Osteocyte (in vitro differentiated cells): ENCODE measurements at regions not wholly inside any gene's neighbourhood (a gene's known extent, or its start where the extent isn't known, plus 50 kb on each side); places are given as distances from the start of the nearest gene placed in this dataset.

ENCODE experiments used
- DNase-seq: peaks from one replicate; pipeline ENCODE4 v3.0.0; 2021; ENCODE audit warnings: mixed read lengths; ENCODE audit not compliant: unreplicated experiment; ENCODE audit errors: extremely low spot score
- H3K27ac Mint-ChIP-seq: one replicate; pipeline ENCODE4 v1.8.0; 2021; ENCODE audit warnings: mild to moderate bottlenecking, mixed read lengths; ENCODE audit not compliant: unreplicated experiment
- H3K27me3 Mint-ChIP-seq: one replicate; pipeline ENCODE4 v1.8.0; 2021; ENCODE audit warnings: mixed read lengths; ENCODE audit not compliant: unreplicated experiment
- H3K36me3 Mint-ChIP-seq: one replicate; pipeline ENCODE4 v1.8.0; 2021; ENCODE audit warnings: mixed read lengths; ENCODE audit not compliant: unreplicated experiment
- H3K4me1 Mint-ChIP-seq: one replicate; pipeline ENCODE4 v1.8.0; 2021; ENCODE audit warnings: mixed read lengths; ENCODE audit not compliant: unreplicated experiment
- H3K4me3 Mint-ChIP-seq: one replicate; pipeline ENCODE4 v1.8.0; 2021; ENCODE audit warnings: mild to moderate bottlenecking, moderate library complexity, mixed read lengths; ENCODE audit not compliant: unreplicated experiment
- H3K9me3 Mint-ChIP-seq: one replicate; pipeline ENCODE4 v1.8.0; 2021; ENCODE audit warnings: mixed read lengths; ENCODE audit not compliant: unreplicated experiment
- TF ChIP-seq, protein P1 (sequence below): fragments of 200-600 bp; sonication (generic); IDR thresholded peaks from 2 replicates; pipeline ENCODE4 v1.5.0; 2021; ENCODE audit warnings: antibody characterized with exemption, mild to moderate bottlenecking, moderate library complexity

DNA sequence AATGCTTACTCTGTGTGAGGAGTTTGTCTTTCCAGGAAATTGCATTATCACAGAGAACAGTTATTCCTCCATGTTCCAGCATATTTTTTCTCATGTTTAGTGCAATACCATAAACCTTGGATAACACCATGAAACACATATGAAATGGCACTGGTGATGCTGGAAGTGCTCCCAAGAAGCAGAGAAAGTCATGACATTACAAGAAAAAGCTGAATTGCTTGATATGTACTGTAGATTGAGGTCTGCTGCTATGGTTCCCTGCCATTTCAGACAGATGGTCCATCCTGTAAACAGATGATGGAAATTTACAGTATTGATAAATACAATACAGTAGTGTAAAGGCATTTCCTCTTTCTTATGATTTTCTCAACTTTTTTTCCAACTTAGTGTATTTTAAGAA, 422.1 kb downstream of the LRRIQ3 start:
- no peak overlapping the region for H3K4me3 Mint-ChIP-seq
- no peak for DNase-seq
- TF ChIP-seq, protein P1, sequence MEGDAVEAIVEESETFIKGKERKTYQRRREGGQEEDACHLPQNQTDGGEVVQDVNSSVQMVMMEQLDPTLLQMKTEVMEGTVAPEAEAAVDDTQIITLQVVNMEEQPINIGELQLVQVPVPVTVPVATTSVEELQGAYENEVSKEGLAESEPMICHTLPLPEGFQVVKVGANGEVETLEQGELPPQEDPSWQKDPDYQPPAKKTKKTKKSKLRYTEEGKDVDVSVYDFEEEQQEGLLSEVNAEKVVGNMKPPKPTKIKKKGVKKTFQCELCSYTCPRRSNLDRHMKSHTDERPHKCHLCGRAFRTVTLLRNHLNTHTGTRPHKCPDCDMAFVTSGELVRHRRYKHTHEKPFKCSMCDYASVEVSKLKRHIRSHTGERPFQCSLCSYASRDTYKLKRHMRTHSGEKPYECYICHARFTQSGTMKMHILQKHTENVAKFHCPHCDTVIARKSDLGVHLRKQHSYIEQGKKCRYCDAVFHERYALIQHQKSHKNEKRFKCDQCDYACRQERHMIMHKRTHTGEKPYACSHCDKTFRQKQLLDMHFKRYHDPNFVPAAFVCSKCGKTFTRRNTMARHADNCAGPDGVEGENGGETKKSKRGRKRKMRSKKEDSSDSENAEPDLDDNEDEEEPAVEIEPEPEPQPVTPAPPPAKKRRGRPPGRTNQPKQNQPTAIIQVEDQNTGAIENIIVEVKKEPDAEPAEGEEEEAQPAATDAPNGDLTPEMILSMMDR: no peak
- no peaks in the 10 kb centered on the region for H3K4me1 Mint-ChIP-seq
- H3K36me3 Mint-ChIP-seq: no peaks in the 10 kb centered on the region
- H3K27me3 Mint-ChIP-seq: no peaks in the 10 kb centered on the region
- no peaks in the 10 kb centered on the region for H3K9me3 Mint-ChIP-seq
- no peak overlapping the region for H3K27ac Mint-ChIP-seq

DNA sequence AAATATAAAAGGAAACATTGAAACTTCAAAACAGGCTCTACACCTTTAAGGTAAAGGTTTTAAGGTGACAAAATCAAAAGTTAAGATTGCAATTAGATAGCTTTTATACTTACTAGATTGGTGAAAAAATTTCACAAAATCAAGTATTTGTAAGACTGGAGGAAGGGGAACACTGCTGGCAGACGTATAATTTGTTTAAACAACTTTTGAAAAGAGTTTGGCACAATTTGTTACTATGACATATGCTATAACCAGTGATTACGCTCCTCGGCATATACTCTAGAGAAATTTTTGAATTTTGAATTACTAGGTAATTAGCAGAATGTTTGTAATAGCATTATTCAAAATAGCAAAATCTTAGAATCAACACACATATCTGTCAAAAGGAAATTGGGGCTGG, 425.0 kb downstream of the LRRIQ3 start:
- H3K36me3 Mint-ChIP-seq: no peaks in the 10 kb centered on the region
- H3K4me3 Mint-ChIP-seq: no peak overlapping the region
- H3K9me3 Mint-ChIP-seq: no peaks in the 10 kb centered on the region
- DNase-seq: no peak
- TF ChIP-seq, protein P1: no peak
- no peaks in the 10 kb centered on the region for H3K4me1 Mint-ChIP-seq
- H3K27ac Mint-ChIP-seq: no peak overlapping the region
- H3K27me3 Mint-ChIP-seq: no peaks in the 10 kb centered on the region

DNA sequence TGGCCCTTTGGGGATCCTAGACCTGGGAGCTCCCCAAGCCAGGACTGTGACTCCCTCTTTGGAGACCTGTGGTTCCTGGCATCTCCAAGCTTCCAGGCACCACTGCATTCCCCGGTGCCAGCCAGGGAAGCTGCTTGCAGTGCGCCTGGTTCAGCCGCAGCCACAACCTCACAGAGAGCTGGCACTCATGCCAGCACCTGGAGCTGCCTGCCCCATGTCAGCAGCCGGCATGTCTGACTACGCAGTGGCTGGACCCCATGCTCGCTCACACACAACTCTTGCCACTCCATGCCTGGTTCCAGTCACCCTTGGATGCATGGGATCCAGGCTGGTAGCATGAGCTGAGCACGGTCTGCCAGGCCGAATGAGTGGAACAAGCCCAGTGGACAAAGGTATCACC, 426.6 kb downstream of the LRRIQ3 start:
- TF ChIP-seq, protein P1: no peak
- DNase-seq: peak; percentile 74
- Mint-ChIP-seq H3K27me3 (no peaks in the 10 kb centered on the region), H3K27ac (no peak overlapping the region), H3K4me3 (no peak overlapping the region), H3K36me3 (no peaks in the 10 kb centered on the region), H3K4me1 (no peaks in the 10 kb centered on the region), H3K9me3 (no peaks in the 10 kb centered on the region)

DNA sequence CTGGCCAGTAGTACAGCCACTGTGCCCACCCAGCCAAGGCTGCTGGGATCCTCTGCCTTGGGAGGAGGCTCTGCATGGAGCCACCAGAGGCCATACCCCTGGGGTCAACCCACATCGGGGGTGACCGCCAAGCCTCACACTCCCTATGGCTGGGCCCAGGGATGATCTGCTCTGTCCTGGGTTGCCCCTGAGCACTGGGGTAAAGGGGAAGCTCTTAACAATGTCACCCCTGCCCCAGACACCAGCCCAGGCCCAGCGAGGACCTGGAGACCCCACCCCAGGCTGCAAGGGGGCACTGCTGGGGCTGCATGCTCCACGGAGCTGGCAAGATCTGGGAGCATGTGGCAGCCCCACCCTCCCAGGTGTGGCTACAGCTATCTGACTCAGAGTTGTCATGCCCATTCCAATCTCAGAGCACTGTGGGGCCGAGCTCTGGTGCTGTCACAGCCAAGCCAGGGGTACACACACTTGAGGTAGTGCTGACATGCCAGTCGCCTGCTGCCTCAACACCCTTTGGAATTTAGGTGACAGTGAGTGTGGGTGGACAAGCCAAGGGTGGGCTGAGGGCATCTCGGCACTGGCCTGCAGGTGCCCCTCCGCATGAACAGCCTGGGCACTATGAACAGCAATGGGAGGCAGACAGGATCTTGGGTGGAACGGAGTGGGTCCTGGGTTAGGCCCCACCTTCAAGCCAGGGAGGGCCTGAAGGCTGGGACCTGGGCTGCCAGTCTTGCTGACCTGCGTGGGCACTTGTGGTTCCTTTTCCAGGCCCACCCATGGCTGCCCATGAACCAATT, 427.7 kb downstream of the LRRIQ3 start:
- no peak overlapping the region for H3K4me3 Mint-ChIP-seq
- H3K27me3 Mint-ChIP-seq: no peaks in the 10 kb centered on the region
- H3K4me1 Mint-ChIP-seq: no peaks in the 10 kb centered on the region
- no peaks in the 10 kb centered on the region for H3K36me3 Mint-ChIP-seq
- TF ChIP-seq, protein P1: no peak
- H3K9me3 Mint-ChIP-seq: no peaks in the 10 kb centered on the region
- DNase-seq: peak; percentile 67
- no peak overlapping the region for H3K27ac Mint-ChIP-seq

DNA sequence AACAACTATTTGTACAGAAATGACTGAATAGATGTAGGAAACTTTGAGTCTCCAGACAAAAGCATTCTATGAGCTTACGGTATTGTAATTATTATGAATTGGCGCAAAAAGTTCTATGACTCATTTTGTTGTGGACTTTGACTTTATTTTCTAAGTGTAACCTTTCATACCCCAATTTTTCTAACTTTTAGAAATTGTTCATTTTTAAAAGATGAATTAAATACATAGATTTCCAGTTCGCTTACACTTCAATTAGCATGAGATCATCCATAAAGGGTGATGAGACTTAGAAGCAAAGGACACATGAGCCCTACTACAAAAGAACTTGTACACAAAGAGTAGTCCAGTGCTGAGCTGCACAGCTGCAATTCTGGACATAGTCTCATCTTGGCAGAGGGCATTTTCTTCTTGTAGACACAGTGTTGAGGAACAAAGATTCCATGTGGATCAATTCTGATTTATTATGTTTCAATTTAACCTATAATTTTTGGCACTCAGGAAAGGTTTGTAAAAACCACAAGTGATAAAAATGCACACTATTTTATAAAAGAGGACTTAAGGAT, 431.1 kb downstream of the LRRIQ3 start:
- Mint-ChIP-seq H3K27ac (no peak overlapping the region), H3K36me3 (no peaks in the 10 kb centered on the region), H3K9me3 (no peaks in the 10 kb centered on the region), H3K4me1 (no peaks in the 10 kb centered on the region), H3K4me3 (no peak overlapping the region), H3K27me3 (no peaks in the 10 kb centered on the region)
- no peak for DNase-seq
- TF ChIP-seq, protein P1: no peak
